A549 (cell line): ENCODE measurements at regions not wholly inside any gene's neighbourhood (a gene's known extent, or its start where the extent isn't known, plus 50 kb on each side); places are given as distances from the start of the nearest gene placed in this dataset.

ENCODE experiments used
- ATAC-seq, 2 experiments: fragments of 200-7000 bp in 1 of 2; fragments of >200 bp in 1 of 2; cut with Nextera tagmentation in 1 of 2; cut with Tn5 transposase in 1 of 2; 3 replicates each; pipeline versions ENCODE4 v1.8.0 to v1.9.1; 2018 to 2020; ENCODE audit warnings: mild to moderate bottlenecking in 1 of 2, moderate library complexity in 1 of 2
- CTCF ChIA-PET: fragments of 300-600 bp; sonication (Branson Sonifier 250); formaldehyde crosslinking; extraction: SDS; loops from one replicate; lab custom pipeline; 2021; ENCODE audit warnings: antibody characterized with exemption, inconsistent platforms; lab: Yijun Ruan, JAX
- POLR2A ChIA-PET: fragments of 350-600 bp; formaldehyde crosslinking; extraction: SDS; loops from one replicate; lab custom pipeline; 2021; ENCODE audit warnings: antibody characterized with exemption, inconsistent platforms; lab: Yijun Ruan, JAX
- DNase-seq, 2 experiments: peaks; one replicate each; pipeline versions ENCODE4 v3.0.0 to v3.0.0-alpha.2; 2011 to 2016; ENCODE audit warnings: low read depth in 1 of 2, low spot score in 1 of 2
- FAIRE-seq: peaks from 2 replicates; lab custom pipeline; 2011; peaks lifted over from hg19 to GRCh38; lab: Jason Lieb, UNC
- H3K27ac ChIP-seq, 2 experiments: fragments of >200 bp; sonication (Bioruptor Twin); formaldehyde crosslinking; 3 replicates each; pipeline ENCODE4 v1.5.1; 2016 to 2017
- H3K4me1 ChIP-seq: fragments of >200 bp; sonication (Bioruptor Twin); formaldehyde crosslinking; 3 replicates; pipeline ENCODE4 v1.6.1; 2016
- H3K4me2 ChIP-seq: fragments of >200 bp; sonication (Bioruptor Twin); formaldehyde crosslinking; 3 replicates; pipeline ENCODE4 v1.6.1; 2016
- H3K4me3 ChIP-seq: fragments of >200 bp; sonication (Bioruptor Twin); formaldehyde crosslinking; 3 replicates; pipeline ENCODE4 v1.5.1; 2016
- H3K9me3 ChIP-seq: fragments of >200 bp; sonication (Bioruptor Twin); formaldehyde crosslinking; 3 replicates; pipeline ENCODE4 v1.6.1; 2016
- BHLHE40 ChIP-seq: IDR thresholded peaks from 2 replicates; pipeline ENCODE4 v1.6.1; 2012; ENCODE audit warnings: low read depth, low read length, inconsistent platforms
- CBX2 ChIP-seq: fragments of 200-600 bp; sonication (generic); IDR thresholded peaks from 2 replicates; pipeline ENCODE4 v1.6.1; 2016; ENCODE audit warnings: low read depth, mild to moderate bottlenecking, borderline replicate concordance
- CEBPB ChIP-seq, 2 experiments: fragments of >200 bp in 1 of 2; sonication (Bioruptor Twin) in 1 of 2; formaldehyde crosslinking in 1 of 2; IDR thresholded peaks; 2 replicates each; pipeline ENCODE4 v1.6.1; 2012 to 2016
- CHD4 ChIP-seq: fragments of 200-600 bp; sonication (generic); IDR thresholded peaks from 2 replicates; pipeline ENCODE4 v1.6.1; 2016; ENCODE audit warnings: antibody characterized with exemption, mild to moderate bottlenecking, borderline replicate concordance
- ESRRA ChIP-seq: fragments of 150-350 bp; IDR thresholded peaks from 2 replicates; pipeline ENCODE4 v1.6.1; 2014; ENCODE audit warnings: mild to moderate bottlenecking, low read length, borderline replicate concordance
- GATA3 ChIP-seq: IDR thresholded peaks from 2 replicates; pipeline ENCODE4 v1.6.1; 2012; ENCODE audit warnings: borderline replicate concordance
- HES2 ChIP-seq: fragments of >200 bp; sonication (Bioruptor Twin); formaldehyde crosslinking; IDR thresholded peaks from 2 replicates; pipeline ENCODE4 v1.6.1; 2016
- HEYL ChIP-seq: fragments of 250-450 bp; sonication (Bioruptor Pico); IDR thresholded peaks from 2 replicates; pipeline ENCODE4 v1.8.0; 2021; ENCODE audit warnings: mild to moderate bottlenecking, moderate library complexity
- HMGXB4 ChIP-seq: fragments of 250-450 bp; sonication (Bioruptor Pico); IDR thresholded peaks from 2 replicates; pipeline ENCODE4 v1.5.0; 2021; ENCODE audit warnings: mild to moderate bottlenecking, moderate library complexity, borderline replicate concordance
- HOXA7 ChIP-seq: fragments of 250-450 bp; sonication (Bioruptor Pico); IDR thresholded peaks from 2 replicates; pipeline ENCODE4 v1.5.0; 2020; ENCODE audit warnings: mild to moderate bottlenecking, moderate library complexity
- HOXB13 ChIP-seq: fragments of 250-450 bp; sonication (Bioruptor Pico); IDR thresholded peaks from 2 replicates; pipeline ENCODE4 v1.5.0; 2020; ENCODE audit warnings: low read depth, mild to moderate bottlenecking, moderate library complexity
- HOXB5 ChIP-seq: fragments of 250-450 bp; sonication (Bioruptor Pico); IDR thresholded peaks from 2 replicates; pipeline ENCODE4 v1.5.0; 2020; ENCODE audit warnings: mild to moderate bottlenecking, moderate library complexity
- JUN ChIP-seq, 2 experiments: fragments of >200 bp; sonication (Bioruptor Twin); formaldehyde crosslinking; IDR thresholded peaks; 2 replicates in 1 of 2; 3 replicates in 1 of 2; pipeline ENCODE4 v1.6.1; 2016 to 2017
- JUNB ChIP-seq: fragments of >200 bp; sonication (Bioruptor Twin); formaldehyde crosslinking; IDR thresholded peaks from 2 replicates; pipeline ENCODE4 v1.6.1; 2016
- KDM1A ChIP-seq: fragments of 200-600 bp; sonication (generic); IDR thresholded peaks from 2 replicates; pipeline ENCODE4 v1.6.1; 2016; ENCODE audit warnings: low read depth, mild to moderate bottlenecking
- KDM5A ChIP-seq: fragments of 200-600 bp; sonication (generic); IDR thresholded peaks from 2 replicates; pipeline ENCODE4 v1.6.1; 2016; ENCODE audit warnings: antibody characterized with exemption, mild to moderate bottlenecking
- MAFK ChIP-seq: fragments of 450-650 bp; IDR thresholded peaks from 2 replicates; pipeline ENCODE4 v1.6.1; 2014; ENCODE audit not compliant: partially characterized antibody
- MYC ChIP-seq: IDR thresholded peaks from 2 replicates; pipeline ENCODE4 v1.6.1; 2012; ENCODE audit warnings: mild to moderate bottlenecking, inconsistent platforms, low read length, improper control_type of control experiment, borderline replicate concordance
- PBX3 ChIP-seq: IDR thresholded peaks from 2 replicates; pipeline ENCODE4 v1.6.1; 2012
- POLR2A ChIP-seq: IDR thresholded peaks from 2 replicates; pipeline ENCODE4 v1.6.1; 2012; ENCODE audit warnings: mild to moderate bottlenecking, low read length
- POLR2AphosphoS2 ChIP-seq: conservative IDR thresholded peaks from 2 replicates; pipeline ENCODE4 v1.6.1; 2012; ENCODE audit warnings: low read length, improper control_type of control experiment, inconsistent platforms
- RAD21 ChIP-seq, 2 experiments: fragments of >200 bp in 1 of 2; sonication (Bioruptor Twin) in 1 of 2; formaldehyde crosslinking in 1 of 2; IDR thresholded peaks in 1 of 2; conservative IDR thresholded peaks in 1 of 2; 2 replicates in 1 of 2; 3 replicates in 1 of 2; pipeline ENCODE4 v1.6.1; 2012 to 2018; ENCODE audit warnings: inconsistent platforms in 1 of 2
- RFX5 ChIP-seq: fragments of 450-650 bp; IDR thresholded peaks from 2 replicates; pipeline ENCODE4 v1.7.1; 2014; ENCODE audit warnings: antibody characterized with exemption, mild to moderate bottlenecking, moderate library complexity
- SMC3 ChIP-seq: fragments of >200 bp; sonication (Bioruptor Twin); formaldehyde crosslinking; IDR thresholded peaks from 3 replicates; pipeline ENCODE4 v1.6.1; 2018; ENCODE audit warnings: inconsistent platforms
- TP53 ChIP-seq: fragments of 250-450 bp; sonication (Bioruptor Pico); IDR thresholded peaks from 2 replicates; pipeline ENCODE4 v1.5.0; 2021; ENCODE audit warnings: mild to moderate bottlenecking, moderate library complexity
- ZNF302 ChIP-seq: fragments of 250-450 bp; sonication (Bioruptor Pico); IDR thresholded peaks from 2 replicates; pipeline ENCODE4 v1.9.0; 2021; ENCODE audit warnings: inconsistent platforms, mild to moderate bottlenecking, moderate library complexity
- ZSCAN20 ChIP-seq: fragments of 250-450 bp; sonication (Bioruptor Pico); IDR thresholded peaks from 2 replicates; pipeline ENCODE4 v1.8.0; 2022; ENCODE audit warnings: mild to moderate bottlenecking, moderate library complexity
- WGBS: methylation state at CpG from one replicate; pipeline ENCODE4 v1.1.6; 2017; ENCODE audit errors: missing lambda C conversion rate; 5-methylcytosine and 5-hydroxymethylcytosine counted together
- TF ChIP-seq, protein P1 (sequence below): fragments of >200 bp; sonication (Bioruptor Twin); formaldehyde crosslinking; IDR thresholded peaks from 3 replicates; pipeline ENCODE4 v1.6.1; 2016
- TF ChIP-seq, protein P2 (sequence below): fragments of >200 bp; sonication (Bioruptor Twin); formaldehyde crosslinking; IDR thresholded peaks from 3 replicates; pipeline ENCODE4 v1.5.1; 2016
- TF ChIP-seq, protein P3 (sequence below): IDR thresholded peaks from 2 replicates; pipeline ENCODE4 v1.6.1; 2012
- TF ChIP-seq, protein P4 (sequence below): fragments of 150-350 bp; IDR thresholded peaks from 2 replicates; pipeline ENCODE4 v1.6.1; 2014; ENCODE audit warnings: low read depth, mild to moderate bottlenecking, low read length

- H3K9me3 ChIP-seq: no peaks in the 10 kb centered on the region
- H3K4me3 ChIP-seq: no peak overlapping the region
- H3K27ac ChIP-seq: no peak overlapping the region
- POLR2A ChIA-PET: no interaction called here
- DNase-seq (no peak), FAIRE-seq (no peak)
- CTCF ChIA-PET: no interaction called here
- H3K4me2 ChIP-seq: no peak overlapping the region
- WGBS: 95% methylated on average over 7 of the region's 7 CpGs
- TF ChIP-seq GATA3: no peak
- TF ChIP-seq MAFK: no peak
- no peak for TF ChIP-seq POLR2A
- TF ChIP-seq KDM1A: no peak
- TF ChIP-seq HOXB5: no peak
- TF ChIP-seq HOXA7: no peak
- no peak for TF ChIP-seq HOXB13 (CRISPR knock-in tag)
- no peak for TF ChIP-seq RFX5
- TF ChIP-seq HES2: no peak
- TF ChIP-seq PBX3: no peak
- TF ChIP-seq JUNB: no peak
- TF ChIP-seq ZSCAN20: no peak
- TF ChIP-seq ZNF302 (CRISPR knock-in tag): no peak
- no peak for TF ChIP-seq CHD4
- no peak for TF ChIP-seq CBX2
- TF ChIP-seq ESRRA: no peak
- TF ChIP-seq HEYL (CRISPR knock-in tag): no peak
- no peak for TF ChIP-seq HMGXB4 (CRISPR knock-in tag)
- no peak for TF ChIP-seq CEBPB (IDR thresholded peaks at IDR 0.05)
- TF ChIP-seq, all 56 proteins: peak for 0
- peaks cover 11% of the 10 kb centered on the region; the same call in 1 of the 3 replicates for H3K4me1 ChIP-seq
- no peak; a peak in 1 of 6 replicates for ATAC-seq
Observed at GRCh38 chr6:165817771-165818170, 154.7 kb upstream of the PDE10A start.

- Histone ChIP-seq H3K4me3 (no peak overlapping the region), H3K9me3 (no peaks in the 10 kb centered on the region), H3K27ac (no peak overlapping the region), H3K4me2 (no peak overlapping the region), H3K4me1 (peaks cover 10% of the 10 kb centered on the region; the same call in 1 of the 3 replicates)
- ATAC-seq (no peak; a peak in 1 of 6 replicates), FAIRE-seq (no peak), DNase-seq (no peak)
- TF ChIP-seq, protein P1, sequence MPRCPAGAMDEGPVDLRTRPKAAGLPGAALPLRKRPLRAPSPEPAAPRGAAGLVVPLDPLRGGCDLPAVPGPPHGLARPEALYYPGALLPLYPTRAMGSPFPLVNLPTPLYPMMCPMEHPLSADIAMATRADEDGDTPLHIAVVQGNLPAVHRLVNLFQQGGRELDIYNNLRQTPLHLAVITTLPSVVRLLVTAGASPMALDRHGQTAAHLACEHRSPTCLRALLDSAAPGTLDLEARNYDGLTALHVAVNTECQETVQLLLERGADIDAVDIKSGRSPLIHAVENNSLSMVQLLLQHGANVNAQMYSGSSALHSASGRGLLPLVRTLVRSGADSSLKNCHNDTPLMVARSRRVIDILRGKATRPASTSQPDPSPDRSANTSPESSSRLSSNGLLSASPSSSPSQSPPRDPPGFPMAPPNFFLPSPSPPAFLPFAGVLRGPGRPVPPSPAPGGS: no peak
- TF ChIP-seq, protein P2, sequence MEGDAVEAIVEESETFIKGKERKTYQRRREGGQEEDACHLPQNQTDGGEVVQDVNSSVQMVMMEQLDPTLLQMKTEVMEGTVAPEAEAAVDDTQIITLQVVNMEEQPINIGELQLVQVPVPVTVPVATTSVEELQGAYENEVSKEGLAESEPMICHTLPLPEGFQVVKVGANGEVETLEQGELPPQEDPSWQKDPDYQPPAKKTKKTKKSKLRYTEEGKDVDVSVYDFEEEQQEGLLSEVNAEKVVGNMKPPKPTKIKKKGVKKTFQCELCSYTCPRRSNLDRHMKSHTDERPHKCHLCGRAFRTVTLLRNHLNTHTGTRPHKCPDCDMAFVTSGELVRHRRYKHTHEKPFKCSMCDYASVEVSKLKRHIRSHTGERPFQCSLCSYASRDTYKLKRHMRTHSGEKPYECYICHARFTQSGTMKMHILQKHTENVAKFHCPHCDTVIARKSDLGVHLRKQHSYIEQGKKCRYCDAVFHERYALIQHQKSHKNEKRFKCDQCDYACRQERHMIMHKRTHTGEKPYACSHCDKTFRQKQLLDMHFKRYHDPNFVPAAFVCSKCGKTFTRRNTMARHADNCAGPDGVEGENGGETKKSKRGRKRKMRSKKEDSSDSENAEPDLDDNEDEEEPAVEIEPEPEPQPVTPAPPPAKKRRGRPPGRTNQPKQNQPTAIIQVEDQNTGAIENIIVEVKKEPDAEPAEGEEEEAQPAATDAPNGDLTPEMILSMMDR: no peak
- TF ChIP-seq MYC: no peak
- TF ChIP-seq, protein P3, sequence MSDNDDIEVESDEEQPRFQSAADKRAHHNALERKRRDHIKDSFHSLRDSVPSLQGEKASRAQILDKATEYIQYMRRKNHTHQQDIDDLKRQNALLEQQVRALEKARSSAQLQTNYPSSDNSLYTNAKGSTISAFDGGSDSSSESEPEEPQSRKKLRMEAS: no peak
- TF ChIP-seq CEBPB (IDR thresholded peaks at IDR 0.05): no peak
- no peak for TF ChIP-seq ESRRA
- no peak for TF ChIP-seq BHLHE40
- no peak for TF ChIP-seq TP53 (CRISPR knock-in tag)
- TF ChIP-seq POLR2AphosphoS2: no peak
- no peak for TF ChIP-seq JUN (IDR thresholded peaks at IDR 0.05)
- TF ChIP-seq KDM5A: no peak
- TF ChIP-seq SMC3: no peak
- no peak for TF ChIP-seq PBX3
- TF ChIP-seq GATA3: no peak
- TF ChIP-seq RAD21 (conservative IDR thresholded peaks at IDR 0.05 in 1 of 2, IDR thresholded peaks at IDR 0.05 in 1 of 2): no peak
- TF ChIP-seq, protein P4, sequence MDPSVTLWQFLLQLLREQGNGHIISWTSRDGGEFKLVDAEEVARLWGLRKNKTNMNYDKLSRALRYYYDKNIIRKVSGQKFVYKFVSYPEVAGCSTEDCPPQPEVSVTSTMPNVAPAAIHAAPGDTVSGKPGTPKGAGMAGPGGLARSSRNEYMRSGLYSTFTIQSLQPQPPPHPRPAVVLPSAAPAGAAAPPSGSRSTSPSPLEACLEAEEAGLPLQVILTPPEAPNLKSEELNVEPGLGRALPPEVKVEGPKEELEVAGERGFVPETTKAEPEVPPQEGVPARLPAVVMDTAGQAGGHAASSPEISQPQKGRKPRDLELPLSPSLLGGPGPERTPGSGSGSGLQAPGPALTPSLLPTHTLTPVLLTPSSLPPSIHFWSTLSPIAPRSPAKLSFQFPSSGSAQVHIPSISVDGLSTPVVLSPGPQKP: no peak
- POLR2A ChIA-PET: no interaction called here
- 100% methylated on average over 1 of the region's 3 CpGs for WGBS
- CTCF ChIA-PET: no interaction called here
Observed at GRCh38 chr6:165817148-165817547, 154.1 kb upstream of the PDE10A start.
